ENCODE measurements at regions not wholly inside any gene's neighbourhood (a gene's known extent, or its start where the extent isn't known, plus 50 kb on each side); places are given as distances from the start of the nearest gene placed in this dataset.

DNA sequence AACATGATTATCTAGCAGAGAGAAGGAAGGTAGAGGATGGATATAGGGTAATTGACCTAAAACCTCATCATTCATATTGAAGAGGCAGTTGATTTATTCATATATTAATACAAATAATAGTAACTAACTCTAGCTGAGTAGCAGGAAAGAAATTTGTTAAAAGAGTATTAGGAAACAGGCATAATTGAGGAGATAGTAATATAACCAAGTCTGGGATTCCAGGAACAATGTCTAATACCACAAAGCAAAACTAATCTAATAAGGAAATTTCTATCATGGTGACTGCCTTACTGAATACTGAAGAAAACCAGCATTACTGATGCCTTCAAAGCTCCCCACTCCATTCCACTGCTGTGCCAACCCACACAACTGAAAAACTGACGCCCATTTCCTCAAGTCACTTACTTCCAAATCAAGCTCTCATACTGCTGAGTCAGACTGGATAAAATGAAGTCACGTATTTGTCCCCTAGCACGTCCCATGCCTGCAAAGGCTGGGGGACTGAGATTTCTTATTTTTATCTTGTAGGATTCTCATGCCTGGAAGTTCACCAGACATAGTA lies 153.9 kb downstream of the SMC2 start:
- H3K27ac ChIP-seq = no peak overlapping the region
- H3K4me1 ChIP-seq (ENCODE audit: control insufficient read depth in 1 of 2, low read depth in 2 of 2) = peaks cover 3 to 8% of the 10 kb centered on the region in 2 donors
- DNase-seq (ENCODE audit: low spot score) (no peak), ATAC-seq (ENCODE audit: insufficient number of reproducible peaks, low FRiP score, low read depth) (peak; percentile 82)
- H3K9me3 ChIP-seq = no peaks in the 10 kb centered on the region
- TF ChIP-seq, protein P1, sequence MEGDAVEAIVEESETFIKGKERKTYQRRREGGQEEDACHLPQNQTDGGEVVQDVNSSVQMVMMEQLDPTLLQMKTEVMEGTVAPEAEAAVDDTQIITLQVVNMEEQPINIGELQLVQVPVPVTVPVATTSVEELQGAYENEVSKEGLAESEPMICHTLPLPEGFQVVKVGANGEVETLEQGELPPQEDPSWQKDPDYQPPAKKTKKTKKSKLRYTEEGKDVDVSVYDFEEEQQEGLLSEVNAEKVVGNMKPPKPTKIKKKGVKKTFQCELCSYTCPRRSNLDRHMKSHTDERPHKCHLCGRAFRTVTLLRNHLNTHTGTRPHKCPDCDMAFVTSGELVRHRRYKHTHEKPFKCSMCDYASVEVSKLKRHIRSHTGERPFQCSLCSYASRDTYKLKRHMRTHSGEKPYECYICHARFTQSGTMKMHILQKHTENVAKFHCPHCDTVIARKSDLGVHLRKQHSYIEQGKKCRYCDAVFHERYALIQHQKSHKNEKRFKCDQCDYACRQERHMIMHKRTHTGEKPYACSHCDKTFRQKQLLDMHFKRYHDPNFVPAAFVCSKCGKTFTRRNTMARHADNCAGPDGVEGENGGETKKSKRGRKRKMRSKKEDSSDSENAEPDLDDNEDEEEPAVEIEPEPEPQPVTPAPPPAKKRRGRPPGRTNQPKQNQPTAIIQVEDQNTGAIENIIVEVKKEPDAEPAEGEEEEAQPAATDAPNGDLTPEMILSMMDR (IDR thresholded peaks at IDR 0.05) = no peak
- H3K4me3 ChIP-seq = peak overlapping the region; percentile 14
- no peaks in the 10 kb centered on the region for H3K27me3 ChIP-seq (replicated peaks; ENCODE audit: insufficient read depth)
- H3K36me3 ChIP-seq = no peaks in the 10 kb centered on the region

DNA sequence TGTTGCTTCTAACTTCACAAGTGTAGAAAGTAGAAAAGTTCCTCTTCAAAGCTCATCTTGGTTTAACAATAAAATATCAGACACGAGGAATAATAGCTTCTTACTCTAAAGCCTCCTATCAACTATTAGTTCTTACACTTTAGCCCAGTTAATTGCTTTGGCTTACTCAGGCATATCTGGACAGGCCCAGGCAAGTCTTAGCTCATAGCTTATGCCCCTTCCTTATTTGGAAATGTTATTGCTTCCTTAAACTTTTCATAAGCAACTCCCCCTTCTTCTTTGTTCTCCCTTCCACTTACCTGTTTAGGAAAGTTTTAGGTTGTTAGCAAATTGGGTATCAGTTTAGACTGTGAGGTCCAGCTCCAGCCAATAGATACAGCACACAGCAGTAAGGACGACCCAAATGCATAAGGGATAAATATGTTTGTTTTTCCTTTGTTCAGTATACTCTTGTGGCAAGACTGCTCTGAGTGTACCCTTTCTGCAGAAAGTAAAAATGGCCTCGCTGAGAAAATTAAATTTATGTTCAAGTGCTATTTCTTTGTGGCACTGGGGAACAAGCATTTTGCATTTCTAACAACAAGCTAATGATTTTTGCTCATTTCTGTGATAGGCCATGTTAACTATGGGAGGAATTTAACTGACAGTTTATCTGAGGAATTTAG lies 162.1 kb downstream of the SMC2 start:
- no peak overlapping the region for H3K4me3 ChIP-seq
- no peak overlapping the region for H3K27ac ChIP-seq

DNA sequence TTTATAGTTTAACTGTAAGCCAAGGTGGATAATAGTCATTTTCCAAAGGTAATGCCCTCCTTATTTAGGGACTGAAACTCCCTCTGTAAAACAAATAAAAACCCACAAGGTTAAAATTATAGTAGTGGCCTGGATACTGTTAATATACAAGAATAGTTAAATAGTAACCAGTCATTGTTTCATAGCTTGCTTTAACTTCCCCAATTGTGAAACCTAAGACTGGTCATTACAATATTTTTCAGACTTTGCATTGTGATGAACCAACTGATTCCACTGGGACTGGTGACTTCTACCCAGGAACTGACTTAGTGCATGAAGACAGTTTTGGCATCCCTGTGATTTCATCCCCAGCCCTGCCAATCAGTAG lies 162.6 kb downstream of the SMC2 start:
- no peaks in the 10 kb centered on the region for H3K27me3 ChIP-seq (replicated peaks; ENCODE audit: insufficient read depth)
- DNase-seq (ENCODE audit: low spot score) = no peak
- H3K36me3 ChIP-seq = no peaks in the 10 kb centered on the region
- no peak overlapping the region for H3K4me3 ChIP-seq
- no peak for ATAC-seq (ENCODE audit: insufficient number of reproducible peaks, low FRiP score, low read depth)
- H3K4me1 ChIP-seq (ENCODE audit: control insufficient read depth in 1 of 2, low read depth in 2 of 2) = no peaks in the 10 kb centered on the region
- H3K9me3 ChIP-seq = no peaks in the 10 kb centered on the region
- TF ChIP-seq, protein P1 (IDR thresholded peaks at IDR 0.05) = no peak
- no peak overlapping the region for H3K27ac ChIP-seq

More for the DNA sequence above, 162.1 kb downstream of the SMC2 start:
- TF ChIP-seq, protein P1 (IDR thresholded peaks at IDR 0.05) = no peak
- no peak for ATAC-seq (ENCODE audit: insufficient number of reproducible peaks, low FRiP score, low read depth)
- H3K36me3 ChIP-seq = no peaks in the 10 kb centered on the region
- no peaks in the 10 kb centered on the region for H3K4me1 ChIP-seq (ENCODE audit: control insufficient read depth in 1 of 2, low read depth in 2 of 2)
- no peaks in the 10 kb centered on the region for H3K9me3 ChIP-seq
- no peaks in the 10 kb centered on the region for H3K27me3 ChIP-seq (replicated peaks; ENCODE audit: insufficient read depth)
- no peak for DNase-seq (ENCODE audit: low spot score)

DNA sequence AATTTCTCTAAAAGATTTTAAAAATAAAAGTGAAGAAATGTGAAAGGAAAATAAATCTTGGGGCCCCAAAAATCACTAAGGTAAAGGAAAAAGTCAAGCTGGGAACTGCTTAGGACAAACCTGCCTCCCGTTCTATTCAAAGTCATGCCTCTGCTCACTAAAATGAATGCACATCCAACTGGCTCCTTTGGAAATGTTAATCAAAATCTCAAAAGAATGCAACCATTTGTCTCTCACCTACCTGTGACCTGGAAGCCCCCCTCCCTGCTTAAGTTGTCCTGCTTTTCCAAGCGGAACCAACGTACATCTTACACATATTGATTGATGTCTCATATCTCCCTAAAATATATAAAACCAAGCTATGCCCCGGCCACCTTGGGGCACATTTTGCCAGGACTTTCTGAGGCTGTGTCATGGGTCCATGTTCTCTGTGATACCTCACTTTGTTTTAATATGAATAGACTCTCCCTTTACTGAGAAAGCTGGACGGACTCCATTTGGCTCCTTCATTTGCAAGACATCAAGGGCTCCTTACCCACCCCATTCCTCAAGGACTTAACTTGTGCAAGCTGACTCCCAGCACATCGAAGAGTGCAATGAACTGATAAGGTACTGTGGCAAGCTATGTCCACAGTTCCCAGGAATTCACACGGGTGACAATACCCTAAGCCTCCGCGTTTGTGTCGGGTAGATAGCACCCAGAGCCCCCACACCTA lies 164.3 kb downstream of the SMC2 start:
- ATAC-seq (ENCODE audit: insufficient number of reproducible peaks, low FRiP score, low read depth) (no peak), DNase-seq (ENCODE audit: low spot score) (no peak)
- TF ChIP-seq, protein P1 (IDR thresholded peaks at IDR 0.05) = no peak
- Histone ChIP-seq H3K27ac (no peak overlapping the region), H3K27me3 (replicated peaks; ENCODE audit: insufficient read depth) (no peaks in the 10 kb centered on the region), H3K4me3 (no peak overlapping the region), H3K4me1 (ENCODE audit: control insufficient read depth in 1 of 2, low read depth in 2 of 2) (no peaks in the 10 kb centered on the region), H3K36me3 (no peaks in the 10 kb centered on the region), H3K9me3 (no peaks in the 10 kb centered on the region)

DNA sequence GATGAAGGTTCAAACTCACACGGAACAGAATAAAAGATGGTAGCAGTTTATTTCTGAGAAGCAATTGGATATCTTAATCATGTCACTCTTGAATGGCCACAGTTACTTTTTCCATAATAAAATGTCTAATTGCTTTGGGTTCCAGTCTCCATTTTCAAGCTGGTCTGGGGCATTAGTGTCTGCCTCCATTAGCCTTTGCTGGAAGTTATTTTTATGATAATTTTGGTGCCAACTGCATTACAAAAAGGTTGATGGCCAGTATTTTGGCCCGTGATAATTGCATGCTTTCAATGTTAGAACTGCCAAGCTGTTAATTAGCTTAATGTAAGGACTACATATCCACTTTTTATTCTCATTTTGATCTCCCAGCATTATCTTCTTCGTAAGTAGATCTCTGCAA lies 165.9 kb downstream of the SMC2 start:
- ATAC-seq (ENCODE audit: insufficient number of reproducible peaks, low FRiP score, low read depth) (no peak), DNase-seq (ENCODE audit: low spot score) (no peak)
- TF ChIP-seq, protein P1 (IDR thresholded peaks at IDR 0.05) = no peak
- Histone ChIP-seq H3K9me3 (no peaks in the 10 kb centered on the region), H3K27me3 (replicated peaks; ENCODE audit: insufficient read depth) (no peaks in the 10 kb centered on the region), H3K27ac (no peak overlapping the region), H3K4me1 (ENCODE audit: control insufficient read depth in 1 of 2, low read depth in 2 of 2) (no peaks in the 10 kb centered on the region), H3K4me3 (no peak overlapping the region), H3K36me3 (no peaks in the 10 kb centered on the region)
